Brain microvascular endothelial cell (primary cell): ENCODE measurements at regions not wholly inside any gene's neighbourhood (a gene's known extent, or its start where the extent isn't known, plus 50 kb on each side); places are given as distances from the start of the nearest gene placed in this dataset.

ENCODE experiments used
- DNase-seq: peaks from one replicate; pipeline ENCODE4 v3.0.0-alpha.2; 2020
- H3K27ac ChIP-seq: fragments of 250-450 bp; sonication (Bioruptor Pico); 2 replicates; pipeline ENCODE4 v1.5.1; 2020; ENCODE audit warnings: mild to moderate bottlenecking, moderate library complexity
- H3K27me3 ChIP-seq: fragments of 250-450 bp; sonication (Bioruptor Pico); replicated peaks from 2 replicates; pipeline ENCODE4 v1.5.1; 2020; ENCODE audit warnings: mild to moderate bottlenecking
- H3K36me3 ChIP-seq: fragments of 250-450 bp; sonication (Bioruptor Pico); replicated peaks from 2 replicates; pipeline ENCODE4 v1.5.1; 2020; ENCODE audit warnings: mild to moderate bottlenecking
- H3K4me3 ChIP-seq: 2 replicates; pipeline ENCODE4 v1.5.1; 2011; ENCODE audit warnings: low read depth, mild to moderate bottlenecking, control low read depth, low read length, moderate library complexity
- in situ Hi-C: cut with HindIII; loops from 2 replicates; pipeline ENCODE4 v1.10.0; 2017; ENCODE audit warnings: low sequenced_read_pairs, low pct_ligation_motif_present
- TF ChIP-seq, protein P1 (sequence below): IDR thresholded peaks from 2 replicates; pipeline ENCODE4 v1.5.1; 2011; ENCODE audit warnings: low read depth, mild to moderate bottlenecking, moderate library complexity, low read length, control low read depth, inconsistent platforms; ENCODE audit errors: missing control alignments

DNA sequence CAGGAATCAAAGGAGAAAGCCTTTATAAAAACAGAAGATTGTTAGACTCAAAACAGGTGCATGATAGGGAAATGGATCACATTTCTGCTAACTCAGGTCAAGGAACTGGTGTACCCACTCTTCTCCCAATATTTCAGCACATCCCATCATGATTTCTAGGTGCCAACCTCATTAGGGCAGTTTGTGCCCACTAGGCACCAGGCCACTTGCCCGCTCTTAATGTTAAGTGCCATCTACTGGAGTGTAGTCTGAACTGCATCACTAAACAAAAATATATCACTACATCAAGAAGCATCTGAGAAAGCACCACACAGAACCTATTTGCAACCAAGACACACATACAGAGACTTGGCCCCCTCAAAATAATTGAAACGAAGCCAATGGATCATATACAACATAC, 140.4 kb upstream of the GRID2 start:
- DNase-seq: no peak
- TF ChIP-seq, protein P1, sequence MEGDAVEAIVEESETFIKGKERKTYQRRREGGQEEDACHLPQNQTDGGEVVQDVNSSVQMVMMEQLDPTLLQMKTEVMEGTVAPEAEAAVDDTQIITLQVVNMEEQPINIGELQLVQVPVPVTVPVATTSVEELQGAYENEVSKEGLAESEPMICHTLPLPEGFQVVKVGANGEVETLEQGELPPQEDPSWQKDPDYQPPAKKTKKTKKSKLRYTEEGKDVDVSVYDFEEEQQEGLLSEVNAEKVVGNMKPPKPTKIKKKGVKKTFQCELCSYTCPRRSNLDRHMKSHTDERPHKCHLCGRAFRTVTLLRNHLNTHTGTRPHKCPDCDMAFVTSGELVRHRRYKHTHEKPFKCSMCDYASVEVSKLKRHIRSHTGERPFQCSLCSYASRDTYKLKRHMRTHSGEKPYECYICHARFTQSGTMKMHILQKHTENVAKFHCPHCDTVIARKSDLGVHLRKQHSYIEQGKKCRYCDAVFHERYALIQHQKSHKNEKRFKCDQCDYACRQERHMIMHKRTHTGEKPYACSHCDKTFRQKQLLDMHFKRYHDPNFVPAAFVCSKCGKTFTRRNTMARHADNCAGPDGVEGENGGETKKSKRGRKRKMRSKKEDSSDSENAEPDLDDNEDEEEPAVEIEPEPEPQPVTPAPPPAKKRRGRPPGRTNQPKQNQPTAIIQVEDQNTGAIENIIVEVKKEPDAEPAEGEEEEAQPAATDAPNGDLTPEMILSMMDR: peak; percentile 56
- Histone ChIP-seq H3K27ac (no peak overlapping the region), H3K27me3 (no peaks in the 10 kb centered on the region), H3K36me3 (no peaks in the 10 kb centered on the region), H3K4me3 (no peak overlapping the region)
- in situ Hi-C loops: no loop called here

DNA sequence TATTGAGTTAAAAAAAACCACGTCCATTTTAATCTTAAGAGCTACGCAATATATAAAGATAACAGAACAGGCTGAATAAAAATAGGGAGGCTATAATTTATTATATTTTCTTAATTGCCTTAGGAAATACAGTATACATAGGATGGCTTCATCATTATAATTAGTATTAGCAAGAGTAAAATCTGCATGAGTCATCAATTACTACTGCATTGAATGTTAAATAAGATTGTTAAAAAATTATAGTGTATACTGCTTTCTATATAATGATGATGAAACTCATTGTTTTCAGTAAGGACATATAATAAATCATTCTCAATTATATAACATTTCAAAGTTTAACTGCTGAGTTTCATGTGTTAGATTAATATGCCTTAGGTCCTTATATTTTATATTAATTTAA, 133.4 kb upstream of the GRID2 start:
- Histone ChIP-seq H3K4me3 (no peak overlapping the region), H3K27me3 (no peaks in the 10 kb centered on the region), H3K27ac (no peak overlapping the region), H3K36me3 (no peaks in the 10 kb centered on the region)
- TF ChIP-seq, protein P1: no peak
- DNase-seq: no peak
- in situ Hi-C loops: no loop called here

DNA sequence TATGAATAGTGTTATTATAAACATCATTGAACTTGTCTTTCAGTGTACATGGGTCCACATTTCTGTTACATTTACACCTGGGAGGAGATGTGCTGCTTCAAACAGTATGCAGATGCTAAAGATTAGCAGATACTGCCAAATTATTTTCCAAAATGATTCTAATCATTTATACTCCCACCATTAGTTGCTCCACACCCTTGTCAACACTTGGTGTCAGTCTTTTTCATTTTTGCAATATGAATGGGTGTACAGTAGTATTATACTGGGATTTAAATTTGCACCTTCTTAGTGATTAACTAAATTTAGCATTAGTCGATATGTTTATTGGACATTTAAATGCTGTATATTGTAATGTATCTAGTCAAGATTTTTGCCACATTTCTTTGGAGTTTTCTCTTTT, 131.6 kb upstream of the GRID2 start:
- H3K36me3 ChIP-seq: no peaks in the 10 kb centered on the region
- no peak overlapping the region for H3K27ac ChIP-seq
- DNase-seq: no peak
- H3K4me3 ChIP-seq: no peak overlapping the region
- in situ Hi-C loops: no loop called here
- H3K27me3 ChIP-seq: no peaks in the 10 kb centered on the region
- TF ChIP-seq, protein P1: peak; percentile 34

DNA sequence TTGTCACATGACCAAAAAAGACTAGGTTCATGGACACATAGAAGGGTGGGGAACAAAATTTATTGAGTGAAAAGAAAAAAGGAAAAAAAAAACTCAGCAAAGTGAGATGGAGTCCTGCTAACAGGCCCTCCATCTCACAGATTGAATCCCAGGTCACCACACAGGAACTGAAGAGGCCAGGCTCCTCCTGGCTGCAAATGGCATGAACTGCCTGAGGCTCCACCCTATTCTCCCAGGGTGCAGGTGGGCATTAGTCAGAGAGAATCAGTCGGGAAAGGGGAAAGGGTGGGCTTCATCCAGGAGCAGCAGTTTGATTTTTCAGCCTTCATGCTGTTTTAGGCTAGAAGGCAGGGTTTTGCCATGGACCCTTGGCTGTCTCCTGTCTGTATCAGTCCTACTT, 128.5 kb upstream of the GRID2 start:
- TF ChIP-seq, protein P1: no peak
- no peaks in the 10 kb centered on the region for H3K36me3 ChIP-seq
- DNase-seq: no peak
- no peak overlapping the region for H3K27ac ChIP-seq
- H3K27me3 ChIP-seq: no peaks in the 10 kb centered on the region
- H3K4me3 ChIP-seq: no peak overlapping the region
- in situ Hi-C loops: no loop called here

DNA sequence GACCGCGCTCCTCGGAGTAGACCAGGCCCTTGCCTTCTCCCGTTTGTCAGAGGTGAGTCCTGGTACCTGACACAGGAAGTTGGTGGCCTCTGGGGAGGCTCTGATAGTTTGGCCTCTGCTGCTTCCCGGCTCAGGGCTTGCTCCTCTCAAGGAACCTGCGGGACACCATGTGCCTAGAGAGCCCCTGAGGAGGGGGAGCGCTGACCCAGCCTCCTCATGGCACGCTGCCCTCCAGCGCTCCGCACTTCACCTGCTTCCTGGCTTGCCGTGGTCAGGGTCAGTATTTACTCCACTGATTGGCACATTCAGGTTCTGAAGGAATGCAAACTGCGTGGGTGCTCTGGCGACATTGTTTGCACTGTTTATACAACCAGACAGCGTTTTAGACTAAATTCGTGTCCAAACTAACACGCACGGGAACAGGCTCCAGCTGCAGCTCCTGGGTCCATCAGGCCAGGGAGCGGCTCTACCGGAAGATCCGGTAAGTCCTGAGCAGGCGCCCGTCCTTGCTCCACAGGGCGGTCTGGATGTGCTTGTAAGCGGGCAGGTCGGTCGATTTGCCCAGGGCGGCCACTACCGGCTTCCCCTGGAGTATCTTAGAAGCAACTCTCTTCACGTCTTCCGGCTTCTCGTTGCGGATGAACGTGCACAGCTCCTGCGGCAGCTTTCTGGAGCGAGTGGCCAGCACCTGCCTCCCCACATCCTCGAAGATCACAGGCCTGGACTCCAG, 121.6 kb upstream of the GRID2 start:
- no peak overlapping the region for H3K27ac ChIP-seq
- TF ChIP-seq, protein P1: no peak
- no peak overlapping the region for H3K4me3 ChIP-seq
- in situ Hi-C loops: no loop called here
- H3K27me3 ChIP-seq: no peaks in the 10 kb centered on the region
- no peaks in the 10 kb centered on the region for H3K36me3 ChIP-seq
- no peak for DNase-seq
